CD4-positive, alpha-beta T cell treated with Interleukin-4 for 1 hour (primary cell): ENCODE measurements at regions not wholly inside any gene's neighbourhood (a gene's known extent, or its start where the extent isn't known, plus 50 kb on each side); places are given as distances from the start of the nearest gene placed in this dataset.

Source experiments
- DNase-seq, 2 donors: peaks; one replicate each; pipeline ENCODE4 v3.0.0-alpha.2; 2020 to 2022

DNA sequence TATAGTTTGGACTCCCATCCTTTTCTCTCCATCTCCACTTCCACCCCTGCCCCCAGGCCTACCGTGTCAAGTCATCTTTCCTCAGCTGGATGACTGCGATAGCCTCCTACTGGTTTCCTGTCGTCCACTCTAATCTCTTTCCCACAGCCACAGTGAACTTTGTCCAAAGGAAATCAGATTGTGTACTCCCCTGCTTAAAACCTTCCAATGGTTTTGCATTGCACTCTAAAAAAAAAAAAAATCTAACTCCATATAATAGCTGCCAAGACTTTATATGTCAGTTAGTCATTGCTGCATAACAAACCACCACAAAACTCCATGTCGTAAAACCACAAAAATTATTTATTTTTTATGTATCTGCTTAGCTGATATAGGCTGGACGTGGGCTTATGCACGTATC lies 160.2 kb upstream of the CCDC68 start:
- no peak for DNase-seq

DNA sequence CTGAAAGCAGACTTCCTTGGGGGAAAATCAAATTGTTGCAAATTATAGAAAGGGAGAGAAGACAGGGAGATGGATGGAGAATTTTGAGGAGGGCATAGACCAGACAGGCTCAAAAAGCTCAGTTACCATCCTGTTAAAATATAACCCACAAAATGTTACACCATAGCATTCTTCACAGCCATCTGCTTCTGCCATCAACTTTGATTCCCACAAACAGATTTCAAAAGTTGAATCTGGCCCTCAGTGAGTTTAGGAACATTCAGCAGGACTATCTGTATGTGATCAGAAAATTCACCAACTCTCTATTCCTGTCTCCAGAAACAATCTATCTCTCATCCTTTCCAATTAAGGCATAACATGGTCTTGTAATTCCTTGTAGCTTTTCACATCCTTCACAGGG lies 159.8 kb upstream of the CCDC68 start:
- DNase-seq, result no peak

DNA sequence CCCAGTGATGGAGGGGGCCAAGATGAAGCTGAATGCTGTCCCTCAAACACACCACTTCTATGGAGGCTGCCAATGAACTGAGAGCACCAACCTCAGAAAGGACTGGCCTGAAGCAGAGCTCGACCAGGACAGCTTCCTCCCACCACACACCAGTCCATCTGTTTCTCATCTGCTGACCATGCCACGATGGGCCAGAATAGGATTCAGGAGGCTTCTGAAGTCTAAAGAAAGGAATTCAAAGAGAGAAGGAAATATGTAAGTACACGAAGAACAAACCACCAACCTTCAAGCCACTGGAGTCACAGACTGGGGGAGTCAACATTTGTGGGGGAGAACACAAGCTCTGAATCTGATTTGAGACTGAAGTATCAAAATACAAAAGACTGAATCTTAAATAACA lies 157.6 kb upstream of the CCDC68 start:
- DNase-seq, result no peak

GRCh38 chr18:55115606-55116005 lies 156.3 kb upstream of the CCDC68 start:
- no peak for DNase-seq

DNA sequence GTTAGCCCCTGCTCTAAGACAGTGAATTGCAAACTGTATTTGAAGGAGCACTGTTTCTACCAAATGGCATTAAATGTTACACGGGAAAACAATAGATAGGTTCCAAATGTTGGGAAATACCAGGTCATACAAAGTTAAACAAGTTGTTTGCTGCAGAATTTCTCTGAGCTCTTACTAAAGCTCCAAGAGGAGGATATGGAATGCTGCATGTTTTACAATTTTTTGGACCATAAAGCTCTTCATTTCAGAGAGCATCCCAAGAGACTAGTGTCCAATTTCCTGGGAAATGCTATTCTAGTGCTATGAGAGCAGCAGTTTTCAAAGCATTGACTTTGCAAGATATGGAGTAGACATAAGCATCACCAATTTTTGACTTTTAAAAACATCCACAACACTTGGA lies 155.6 kb upstream of the CCDC68 start:
- no peak for DNase-seq

GRCh38 chr18:55113800-55114199 lies 154.5 kb upstream of the CCDC68 start:
- DNase-seq, result no peak

DNA sequence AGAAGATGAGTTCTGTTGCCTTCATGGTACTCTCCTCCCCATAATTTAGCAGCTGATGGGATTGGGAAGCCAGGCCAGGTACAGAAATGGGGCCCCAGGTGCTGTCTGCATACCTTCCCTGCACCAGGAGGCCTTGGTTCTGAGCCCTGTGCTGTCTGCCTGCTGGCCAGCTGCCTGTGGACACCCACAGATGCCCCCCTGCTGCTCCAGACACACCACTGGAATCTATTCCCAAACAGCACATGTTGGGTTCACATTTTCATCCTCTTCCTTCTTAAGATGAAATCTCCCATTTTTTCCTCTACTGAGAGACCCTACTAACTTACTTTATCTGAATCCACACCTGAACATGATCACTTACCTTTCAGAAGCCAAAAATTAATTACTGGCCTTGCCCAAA lies 152.0 kb upstream of the CCDC68 start:
- no peak for DNase-seq

- DNase-seq, result no peak
Observed at GRCh38 chr18:55110436-55110835, 151.2 kb upstream of the CCDC68 start.

DNA sequence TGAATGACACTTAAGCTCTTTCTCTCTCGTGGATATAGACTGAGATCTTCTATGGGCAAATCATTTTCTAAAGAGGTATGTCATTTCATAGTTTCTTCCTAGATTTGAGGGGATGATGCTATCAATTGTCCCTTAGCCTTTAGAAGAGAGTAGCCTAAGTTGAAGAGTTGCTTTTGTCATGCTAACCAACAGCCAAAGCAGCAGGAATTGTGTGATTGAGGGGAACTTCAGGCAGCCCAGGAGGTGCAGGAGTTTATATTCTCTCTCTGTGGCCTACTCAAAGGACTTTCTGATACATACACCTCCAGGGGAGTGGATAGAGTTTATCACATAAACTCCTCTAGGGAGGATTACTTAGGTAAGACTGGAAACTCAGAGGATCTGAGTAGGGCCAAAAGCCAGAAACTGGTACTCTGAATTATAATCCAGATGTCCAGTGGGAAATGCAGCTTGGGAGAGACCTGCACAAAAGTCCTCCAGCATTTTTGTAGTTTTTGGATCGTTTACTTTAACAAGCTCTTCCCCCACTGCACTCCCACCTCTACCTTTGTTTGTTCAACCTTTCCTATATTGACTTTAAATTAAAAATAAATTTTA lies 150.7 kb upstream of the CCDC68 start:
- no peak for DNase-seq

- DNase-seq, result no peak
Observed at GRCh38 chr18:55106906-55107305, 147.6 kb upstream of the CCDC68 start.

- DNase-seq, result no peak
Observed at GRCh38 chr18:55106466-55106865, 147.2 kb upstream of the CCDC68 start.

DNA sequence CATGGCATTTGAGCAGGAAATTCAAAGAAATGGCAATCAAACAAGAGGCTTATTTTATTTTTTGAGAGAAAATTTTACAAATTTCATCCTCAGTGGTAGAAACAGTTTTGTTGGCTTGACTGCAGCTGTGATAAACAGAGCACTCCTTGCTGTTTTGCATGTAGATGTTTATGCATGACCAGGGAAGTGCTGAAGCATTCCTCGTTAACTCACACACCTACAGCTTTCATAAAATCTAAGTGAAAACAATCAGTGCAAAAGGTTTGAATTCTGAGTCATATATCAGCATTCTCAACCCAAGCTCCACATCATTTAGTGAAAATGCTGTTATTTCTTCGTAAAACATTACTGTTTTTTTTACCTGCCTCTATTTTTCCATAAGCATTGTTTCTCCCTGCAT lies 146.6 kb upstream of the CCDC68 start:
- DNase-seq, result no peak

DNA sequence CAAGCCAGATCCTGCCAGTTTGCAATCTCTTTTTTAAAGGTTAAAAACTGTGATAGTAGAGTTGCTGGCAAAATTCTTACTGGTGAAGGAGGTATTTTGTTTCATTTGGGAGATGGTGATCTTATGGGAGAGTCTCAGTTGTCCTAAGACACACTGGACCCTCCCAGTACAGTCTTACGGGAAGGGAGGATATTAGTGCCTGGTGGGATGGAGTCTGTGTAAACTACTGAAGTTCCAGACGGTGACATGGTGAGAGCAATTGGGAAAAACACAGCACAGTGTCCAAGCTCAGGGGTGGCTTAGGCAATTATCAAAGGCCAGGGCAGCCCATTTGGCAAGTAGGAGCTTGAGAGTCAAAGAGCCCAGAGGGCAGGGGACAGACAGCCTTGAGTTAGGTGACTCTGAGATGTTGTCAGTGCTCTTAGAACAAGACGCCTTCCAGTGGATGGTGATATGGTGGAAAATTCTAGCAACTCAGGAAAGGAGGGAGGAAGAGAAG lies 143.7 kb upstream of the CCDC68 start:
- DNase-seq, result no peak

- DNase-seq, result no peak
Observed at GRCh38 chr18:55102501-55102900, 143.2 kb upstream of the CCDC68 start.

DNA sequence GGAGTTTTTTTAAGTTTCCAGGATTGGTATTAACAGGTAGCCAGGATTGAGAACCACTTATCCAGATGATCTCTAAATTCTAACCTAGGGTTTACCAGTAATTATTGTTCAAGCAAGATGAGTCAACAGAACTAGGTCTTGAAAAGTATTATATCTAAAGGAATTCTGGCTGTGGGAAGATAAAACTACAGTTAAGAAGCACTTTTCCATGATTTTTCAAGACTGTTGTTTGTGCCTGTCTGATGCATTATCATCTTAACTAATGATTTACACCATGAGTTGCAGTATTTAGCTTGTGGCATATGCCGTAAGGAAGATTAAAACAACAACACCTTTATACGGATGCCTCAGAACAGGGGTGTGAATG lies 142.2 kb upstream of the CCDC68 start:
- no peak for DNase-seq

DNA sequence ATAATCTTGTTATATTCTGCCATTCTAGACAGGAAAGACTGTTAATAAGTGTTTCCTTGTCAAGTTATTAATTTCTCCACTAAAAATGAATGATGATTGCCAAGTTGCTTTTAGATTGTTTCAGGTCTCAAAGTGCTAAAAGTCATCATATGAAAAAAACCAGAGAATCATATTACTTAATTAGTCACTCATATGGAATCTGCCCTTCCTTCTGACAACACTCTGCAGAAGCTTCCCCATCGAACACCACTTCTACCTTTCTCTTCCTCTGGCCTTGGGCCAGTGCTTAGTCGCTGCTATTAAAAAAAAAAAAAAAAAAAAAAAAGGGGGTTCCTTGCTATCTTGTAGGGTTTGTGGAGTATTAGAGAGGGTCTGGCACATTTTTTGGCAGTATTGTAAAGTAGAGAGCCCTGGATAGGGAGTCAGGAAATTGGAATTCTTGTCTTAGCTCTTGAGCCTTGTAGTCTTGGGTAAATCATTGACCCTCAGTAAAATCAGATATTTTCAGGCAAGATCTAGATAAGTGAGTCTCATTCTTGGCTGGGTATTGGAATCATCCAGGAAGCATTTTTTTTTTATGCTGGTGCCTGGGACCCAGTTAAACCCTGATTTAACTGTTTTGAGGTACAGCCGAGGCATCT lies 141.7 kb upstream of the CCDC68 start:
- DNase-seq, result no peak

GRCh38 chr18:55097456-55098170 lies 138.4 kb upstream of the CCDC68 start:
- DNase-seq, result no peak

GRCh38 chr18:55096263-55096951 lies 137.1 kb upstream of the CCDC68 start:
- DNase-seq, result no peak

DNA sequence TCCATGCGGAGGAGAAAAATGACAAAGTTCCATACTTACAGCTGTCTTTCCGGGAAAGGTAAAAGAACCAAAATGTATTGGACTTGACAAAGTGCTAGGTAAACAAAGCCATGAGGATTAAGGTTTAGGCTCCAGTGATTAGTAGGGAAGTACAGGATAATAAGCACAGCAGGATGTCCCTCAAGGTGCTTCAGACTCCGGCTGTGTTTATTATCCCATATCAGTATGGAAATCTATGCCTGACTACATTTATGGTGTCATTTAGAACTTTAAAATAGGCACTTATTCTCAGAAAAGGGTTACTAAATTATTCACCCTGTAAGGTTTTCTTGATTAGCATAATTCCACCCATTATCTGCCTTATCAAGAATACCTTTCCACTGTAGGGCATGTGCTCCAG lies 136.3 kb upstream of the CCDC68 start:
- no peak for DNase-seq

DNA sequence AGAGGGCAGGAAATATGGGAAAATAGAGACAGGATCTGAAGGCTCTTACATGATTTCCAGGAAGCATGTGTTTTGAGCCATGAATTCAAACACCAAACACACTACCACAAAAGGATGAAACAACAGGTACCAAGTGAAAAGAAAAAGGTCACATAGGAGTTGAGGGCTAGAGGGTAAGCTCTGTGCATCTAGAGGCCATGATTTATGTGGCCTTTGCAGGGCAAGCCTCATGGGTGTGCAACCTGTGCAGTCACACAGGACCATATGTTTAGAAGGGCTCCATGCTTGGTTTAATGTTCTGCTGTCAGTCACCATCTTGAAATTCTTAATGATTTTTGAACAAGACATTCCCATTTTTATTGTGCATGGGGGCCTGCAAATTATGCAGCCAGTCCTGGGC lies 134.5 kb upstream of the CCDC68 start:
- DNase-seq, result no peak

DNA sequence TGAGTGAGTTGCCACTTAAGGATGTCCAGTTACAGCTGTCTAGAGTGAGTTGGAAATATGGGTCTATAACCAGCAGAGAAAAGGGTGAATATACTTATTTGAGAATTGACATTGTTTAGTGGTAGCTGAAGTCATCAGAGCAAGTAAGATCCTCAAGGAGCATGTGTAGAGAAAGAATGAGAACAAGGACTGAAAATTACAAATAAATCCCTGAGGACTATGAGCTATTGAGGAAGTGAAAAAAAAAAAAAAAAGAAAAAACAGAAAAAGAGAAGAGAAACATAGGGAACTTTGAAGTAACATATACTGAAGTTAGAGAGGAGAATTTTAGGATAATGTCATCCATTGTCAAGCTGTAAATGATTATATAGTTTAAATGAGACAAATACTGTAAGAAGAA lies 134.0 kb upstream of the CCDC68 start:
- DNase-seq, result no peak

DNA sequence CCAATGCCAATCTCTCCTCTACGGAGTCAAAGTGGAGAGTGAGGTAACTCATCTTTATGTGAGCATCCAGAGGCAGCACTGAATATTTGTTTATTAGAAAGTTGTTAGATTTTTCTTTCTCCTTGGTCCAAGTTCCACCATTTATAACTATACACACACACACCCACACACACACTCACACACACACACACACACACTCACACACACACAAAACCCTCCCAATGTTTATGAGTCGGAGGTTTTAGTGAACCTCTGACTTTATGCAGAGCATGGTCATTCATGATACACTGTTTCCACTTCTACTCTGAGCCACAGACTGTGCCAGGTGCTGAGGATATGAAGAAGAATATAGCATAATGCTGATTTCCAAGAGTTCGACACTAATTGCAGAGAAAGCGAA lies 132.9 kb upstream of the CCDC68 start:
- DNase-seq, result no peak

GRCh38 chr18:55090564-55091188 lies 131.4 kb upstream of the CCDC68 start:
- no peak for DNase-seq
